ENCODE measurements at regions not wholly inside any gene's neighbourhood (a gene's known extent, or its start where the extent isn't known, plus 50 kb on each side); places are given as distances from the start of the nearest gene placed in this dataset.

GRCh38 chr10:128626397-128627000, 500.3 kb upstream of the MKI67 start:
- in situ Hi-C loops (cut with MboI; ENCODE audit: low pct_unique_long_range_greater_than_20kb, low sequenced_read_pairs, unreplicated experiment), result no loop called here
- TF ChIP-seq, protein P1, sequence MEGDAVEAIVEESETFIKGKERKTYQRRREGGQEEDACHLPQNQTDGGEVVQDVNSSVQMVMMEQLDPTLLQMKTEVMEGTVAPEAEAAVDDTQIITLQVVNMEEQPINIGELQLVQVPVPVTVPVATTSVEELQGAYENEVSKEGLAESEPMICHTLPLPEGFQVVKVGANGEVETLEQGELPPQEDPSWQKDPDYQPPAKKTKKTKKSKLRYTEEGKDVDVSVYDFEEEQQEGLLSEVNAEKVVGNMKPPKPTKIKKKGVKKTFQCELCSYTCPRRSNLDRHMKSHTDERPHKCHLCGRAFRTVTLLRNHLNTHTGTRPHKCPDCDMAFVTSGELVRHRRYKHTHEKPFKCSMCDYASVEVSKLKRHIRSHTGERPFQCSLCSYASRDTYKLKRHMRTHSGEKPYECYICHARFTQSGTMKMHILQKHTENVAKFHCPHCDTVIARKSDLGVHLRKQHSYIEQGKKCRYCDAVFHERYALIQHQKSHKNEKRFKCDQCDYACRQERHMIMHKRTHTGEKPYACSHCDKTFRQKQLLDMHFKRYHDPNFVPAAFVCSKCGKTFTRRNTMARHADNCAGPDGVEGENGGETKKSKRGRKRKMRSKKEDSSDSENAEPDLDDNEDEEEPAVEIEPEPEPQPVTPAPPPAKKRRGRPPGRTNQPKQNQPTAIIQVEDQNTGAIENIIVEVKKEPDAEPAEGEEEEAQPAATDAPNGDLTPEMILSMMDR (IDR thresholded peaks at IDR 0.05; ENCODE audit: extremely low read depth, insufficient read depth, missing control alignments), result no peak
- no peak for DNase-seq (ENCODE audit: low spot score)

DNA sequence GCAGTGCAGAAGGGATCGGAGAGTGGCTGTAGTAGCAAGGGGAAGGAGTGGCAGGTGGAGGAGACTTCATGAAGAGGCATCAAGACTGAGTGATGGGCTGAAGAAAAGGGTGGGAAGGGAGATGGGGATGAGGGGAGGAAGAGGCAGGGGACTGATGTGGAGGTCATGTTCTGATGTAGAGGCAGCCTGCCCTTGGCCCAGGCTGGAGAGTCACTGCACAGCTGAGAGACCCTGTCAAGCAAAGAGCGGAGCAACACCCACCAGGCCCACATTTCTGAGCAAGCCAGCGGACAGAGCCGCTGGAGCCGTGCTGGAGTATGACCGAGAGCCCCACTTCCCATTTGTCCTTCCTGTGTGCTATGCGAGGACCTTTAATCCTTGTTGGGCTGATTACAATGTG, 501.6 kb upstream of the MKI67 start:
- in situ Hi-C loops (cut with MboI; ENCODE audit: low pct_unique_long_range_greater_than_20kb, low sequenced_read_pairs, unreplicated experiment), result no loop called here
- TF ChIP-seq, protein P1 (IDR thresholded peaks at IDR 0.05; ENCODE audit: extremely low read depth, insufficient read depth, missing control alignments), result no peak
- DNase-seq (ENCODE audit: low spot score), result no peak

- TF ChIP-seq, protein P1 (IDR thresholded peaks at IDR 0.05; ENCODE audit: extremely low read depth, insufficient read depth, missing control alignments), result no peak
- in situ Hi-C loops (cut with MboI; ENCODE audit: low pct_unique_long_range_greater_than_20kb, low sequenced_read_pairs, unreplicated experiment), result no loop called here
- DNase-seq (ENCODE audit: low spot score), result no peak
Measured at GRCh38 chr10:128628252-128628651, 502.0 kb upstream of the MKI67 start.

GRCh38 chr10:128629111-128630096, 503.2 kb upstream of the MKI67 start:
- no peak for DNase-seq (ENCODE audit: low spot score)
- in situ Hi-C loops (cut with MboI; ENCODE audit: low pct_unique_long_range_greater_than_20kb, low sequenced_read_pairs, unreplicated experiment), result no loop called here
- TF ChIP-seq, protein P1 (IDR thresholded peaks at IDR 0.05; ENCODE audit: extremely low read depth, insufficient read depth, missing control alignments), result no peak

DNA sequence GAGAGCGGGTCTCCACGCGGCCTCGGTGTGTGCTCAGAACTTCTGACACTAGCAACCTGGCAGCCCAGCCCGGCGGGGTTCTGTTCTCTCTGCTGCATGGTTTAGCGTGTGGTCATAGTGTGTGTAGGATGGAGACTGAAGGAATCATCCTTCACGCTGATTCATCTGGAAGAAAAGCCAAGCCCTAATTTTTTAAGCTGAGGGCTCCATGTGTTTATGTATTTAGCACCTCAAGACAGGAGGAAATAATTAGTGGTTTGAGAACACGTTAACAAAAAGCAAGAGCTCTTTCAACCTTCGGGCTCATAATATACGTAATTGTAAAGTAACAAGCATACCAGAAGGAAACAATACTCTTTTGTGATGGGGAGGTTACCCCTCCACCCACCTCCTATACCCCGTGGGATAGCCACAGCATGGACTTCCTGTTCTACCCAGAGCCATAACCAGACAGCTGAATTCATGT, 504.6 kb upstream of the MKI67 start:
- TF ChIP-seq, protein P1 (IDR thresholded peaks at IDR 0.05; ENCODE audit: extremely low read depth, insufficient read depth, missing control alignments), result no peak
- DNase-seq (ENCODE audit: low spot score), result no peak
- in situ Hi-C loops (cut with MboI; ENCODE audit: low pct_unique_long_range_greater_than_20kb, low sequenced_read_pairs, unreplicated experiment), result no loop called here

DNA sequence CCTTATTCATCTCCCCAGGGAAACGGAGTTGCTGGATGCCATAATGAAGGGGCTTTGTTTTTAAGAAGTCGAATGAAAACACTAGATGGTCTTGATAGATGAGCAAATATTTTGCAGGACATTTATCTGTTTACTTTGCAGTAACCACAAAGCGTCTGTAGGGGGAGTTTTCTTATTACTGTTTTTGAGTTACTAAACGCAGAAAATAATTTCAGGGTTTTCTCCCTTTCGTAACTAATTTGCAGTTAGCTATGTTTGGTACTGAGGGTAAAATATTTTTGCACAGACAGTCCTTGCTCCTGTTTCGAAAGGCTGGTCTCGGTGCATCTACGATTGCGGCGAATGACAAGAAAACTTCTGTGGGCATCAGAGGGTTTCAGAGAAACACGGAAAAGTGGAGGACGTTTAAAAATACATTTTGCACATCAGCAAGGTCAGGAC, 505.6 kb upstream of the MKI67 start:
- in situ Hi-C loops (cut with MboI; ENCODE audit: low pct_unique_long_range_greater_than_20kb, low sequenced_read_pairs, unreplicated experiment), result no loop called here
- no peak for DNase-seq (ENCODE audit: low spot score)
- TF ChIP-seq, protein P1 (IDR thresholded peaks at IDR 0.05; ENCODE audit: extremely low read depth, insufficient read depth, missing control alignments), result peak; percentile 40
